Endothelial cell of umbilical vein (primary cell): ENCODE measurements at regions not wholly inside any gene's neighbourhood (a gene's known extent, or its start where the extent isn't known, plus 50 kb on each side); places are given as distances from the start of the nearest gene placed in this dataset.

Experiments used
- BruUV-seq: library from RNA; stranded (reverse); fragments of 400-500 nt; replicated peaks from 2 replicates; lab custom pipeline; 2021; lab: Mats Ljungman, UMichigan
- CTCF ChIA-PET: fragments of 300-600, 350-600 bp; sonication (Branson Sonifier 250); formaldehyde crosslinking; loops from one replicate; lab custom pipeline; 2021; ENCODE audit warnings: antibody characterized with exemption, inconsistent platforms; lab: Charles Lee
- POLR2A ChIA-PET: fragments of 300-600, 350-600 bp; sonication (Branson Sonifier 250); formaldehyde crosslinking; loops from one replicate; lab custom pipeline; 2021; ENCODE audit warnings: antibody characterized with exemption, inconsistent platforms; lab: Charles Lee
- DNase-seq: peaks from one replicate; pipeline ENCODE4 v3.0.0-alpha.2; 2011; ENCODE audit warnings: low read depth, low spot score
- FAIRE-seq: peaks from 2 replicates; lab custom pipeline; 2011; peaks lifted over from hg19 to GRCh38; lab: Jason Lieb, UNC
- H2AFZ ChIP-seq: 2 replicates; pipeline ENCODE4 v1.6.0; 2012; ENCODE audit warnings: low read depth, low read length, control low read depth, inconsistent platforms
- H3K27ac ChIP-seq: 2 replicates; pipeline ENCODE4 v1.5.1; 2011; ENCODE audit warnings: low read depth, mild to moderate bottlenecking, control low read depth, low read length, moderate library complexity; ENCODE audit not compliant: insufficient read depth
- H3K27me3 ChIP-seq, 2 experiments: 2 replicates each; pipeline versions ENCODE4 v1.6.0 to v1.6.1; 2011; ENCODE audit warnings: low read length in 2 of 2, mixed read lengths in 1 of 2; ENCODE audit not compliant: control insufficient read depth in 2 of 2, insufficient read depth in 2 of 2
- H3K36me3 ChIP-seq, 2 experiments: 2 replicates in 1 of 2; 3 replicates in 1 of 2; pipeline ENCODE4 v1.5.1; 2011; ENCODE audit warnings: low read length in 2 of 2, mild to moderate bottlenecking in 1 of 2, moderate library complexity in 1 of 2; ENCODE audit not compliant: control insufficient read depth in 2 of 2, insufficient read depth in 2 of 2; ENCODE audit errors: extremely low read depth in 1 of 2
- H3K4me1 ChIP-seq: 3 replicates; pipeline ENCODE4 v1.5.1; 2011; ENCODE audit warnings: mild to moderate bottlenecking, low read length; ENCODE audit not compliant: control insufficient read depth, insufficient read depth; ENCODE audit errors: extremely low read depth
- H3K4me2 ChIP-seq: 2 replicates; pipeline ENCODE4 v1.6.1; 2011; ENCODE audit warnings: low read length, control low read depth, mixed read lengths; ENCODE audit not compliant: insufficient read depth
- H3K4me3 ChIP-seq, 3 experiments: fragments of 200-600 bp in 1 of 3; sonication (generic), shearing (Covaris generic) in 1 of 3; replicated peaks in 1 of 3; 2 replicates each; pipeline ENCODE4 v1.5.1; 2011 to 2016; ENCODE audit warnings: control low read depth in 3 of 3, low read length in 3 of 3, mild to moderate bottlenecking in 2 of 3, inconsistent platforms in 1 of 3, low read depth in 1 of 3, moderate library complexity in 1 of 3; ENCODE audit not compliant: insufficient read depth in 1 of 3
- H3K79me2 ChIP-seq: 2 replicates; pipeline ENCODE4 v1.6.0; 2012; ENCODE audit warnings: low read length, inconsistent platforms; ENCODE audit not compliant: control insufficient read depth, insufficient read depth
- H3K9ac ChIP-seq: replicated peaks from 2 replicates; pipeline ENCODE3; 2011; ENCODE audit warnings: low read length, control low read depth; ENCODE audit not compliant: insufficient read depth; ENCODE audit errors: extremely low read depth
- H3K9me1 ChIP-seq: replicated peaks from 3 replicates; pipeline ENCODE4 v1.6.0; 2011; ENCODE audit warnings: mild to moderate bottlenecking, low read length; ENCODE audit not compliant: control insufficient read depth, insufficient read depth; ENCODE audit errors: extremely low read depth
- H3K9me3 ChIP-seq: replicated peaks from 2 replicates; pipeline ENCODE4 v1.5.1; 2012; ENCODE audit warnings: low read length, inconsistent platforms; ENCODE audit not compliant: control insufficient read depth, insufficient read depth
- H4K20me1 ChIP-seq: replicated peaks from 2 replicates; pipeline ENCODE3; 2011; ENCODE audit warnings: mild to moderate bottlenecking, low read length; ENCODE audit not compliant: control insufficient read depth, insufficient read depth; ENCODE audit errors: extremely low read depth
- EZH2 ChIP-seq: IDR thresholded peaks from 2 replicates; pipeline ENCODE4 v1.6.1; 2012; ENCODE audit warnings: borderline replicate concordance, low read depth, mild to moderate bottlenecking, moderate library complexity, low read length, inconsistent platforms; ENCODE audit not compliant: severe bottlenecking
- FOS ChIP-seq: IDR thresholded peaks from 2 replicates; pipeline ENCODE4 v1.6.1; 2011; ENCODE audit warnings: mild to moderate bottlenecking, low read length, moderate library complexity, borderline replicate concordance; ENCODE audit not compliant: insufficient read depth
- GATA2 ChIP-seq: IDR thresholded peaks from 2 replicates; pipeline ENCODE4 v1.7.0; 2011; ENCODE audit warnings: low read depth, mild to moderate bottlenecking, moderate library complexity, mixed read lengths, low read length; ENCODE audit not compliant: insufficient read length, insufficient read depth
- JUN ChIP-seq: IDR thresholded peaks from 2 replicates; pipeline ENCODE4 v1.6.1; 2011; ENCODE audit warnings: borderline replicate concordance, low read depth; ENCODE audit not compliant: insufficient read length, insufficient read depth
- MYC ChIP-seq: IDR thresholded peaks from one replicate; pipeline ENCODE4 v1.6.1; 2011; ENCODE audit warnings: mild to moderate bottlenecking, low read depth, low read length
- POLR2A ChIP-seq: IDR thresholded peaks from 2 replicates; pipeline ENCODE4 v1.6.1; 2012; ENCODE audit warnings: low read depth, mild to moderate bottlenecking, control low read depth, low read length
- POLR2AphosphoS5 ChIP-seq: IDR thresholded peaks from 2 replicates; pipeline ENCODE4 v1.6.1; 2012; ENCODE audit warnings: low read depth, mild to moderate bottlenecking, control low read depth, low read length, moderate library complexity; ENCODE audit not compliant: insufficient read depth
- dilution Hi-C: fragments of 300-500 bp; cut with MboI; formaldehyde crosslinking; loops from one replicate; pipeline ENCODE4 v1.15.0; 2019; ENCODE audit warnings: low sequenced_read_pairs; ENCODE audit not compliant: extremely low pct_ligation_motif_present
- intact Hi-C: fragments of 100-400 bp; cut with micrococcal nuclease; formaldehyde crosslinking; loops from one replicate; pipeline ENCODE4 v1.10.0; 2022
- TF ChIP-seq, protein P1 (sequence below), 2 donors: IDR thresholded peaks; 1 replicate in 1 of 2; 2 replicates in 1 of 2; pipeline ENCODE4 v1.5.1; 2011; ENCODE audit warnings: low read length in 2 of 2, mild to moderate bottlenecking in 2 of 2, moderate library complexity in 2 of 2, control low read depth in 1 of 2, inconsistent platforms in 1 of 2, low read depth in 1 of 2; ENCODE audit not compliant: insufficient read depth in 1 of 2; ENCODE audit errors: extremely low read depth in 1 of 2
- TF ChIP-seq, protein P2 (sequence below): IDR thresholded peaks from 2 replicates; pipeline ENCODE4 v1.6.1; 2011; ENCODE audit not compliant: insufficient read depth, insufficient read length

DNA sequence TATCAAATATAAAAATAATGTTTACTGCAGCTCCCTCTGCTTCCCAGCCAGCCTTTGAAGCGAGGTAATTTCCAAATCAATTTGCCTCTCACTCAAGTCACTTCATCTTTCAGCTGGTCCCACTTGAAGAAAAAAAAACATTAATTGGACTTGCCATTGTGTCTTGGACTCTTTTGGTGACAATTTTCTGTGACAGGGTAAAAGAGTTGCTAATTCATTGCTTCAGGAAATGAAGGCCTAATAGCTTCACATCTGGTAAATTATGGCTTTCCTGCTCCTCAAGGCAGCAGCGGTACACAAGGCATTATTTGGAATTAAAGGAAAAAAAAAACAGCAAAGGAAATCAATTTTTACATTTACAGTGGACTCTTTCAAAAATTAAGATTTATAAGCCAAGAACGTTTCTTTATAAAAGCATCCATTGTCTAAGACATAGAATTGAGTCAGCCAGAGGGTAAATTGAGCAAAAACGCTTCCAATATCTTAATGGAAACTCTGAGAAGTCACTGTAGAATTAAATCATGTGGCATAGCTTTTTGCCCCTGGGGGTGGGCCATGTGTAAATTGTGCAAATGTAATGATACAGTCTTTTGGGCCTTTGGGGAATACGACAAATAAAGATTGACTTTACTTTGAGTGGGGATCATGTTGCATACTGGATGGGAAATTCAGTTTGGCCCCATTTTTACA lies 102.5 kb downstream of the LYPLAL1 start:
- intact Hi-C loops = loop anchor here (10.0 kb wide), 1 partner anchor 571 kb away; no protein-coding TSS in a partner anchor

More for the DNA sequence above, 102.5 kb downstream of the LYPLAL1 start:
- H3K27me3 ChIP-seq = no peaks in the 10 kb centered on the region
- no peak overlapping the region for H3K4me2 ChIP-seq
- no peaks in the 10 kb centered on the region for H3K36me3 ChIP-seq
- no peak overlapping the region for H3K4me3 ChIP-seq
- POLR2A ChIA-PET = no interaction called here
- no peak overlapping the region for H3K9ac ChIP-seq
- H4K20me1 ChIP-seq = no peaks in the 10 kb centered on the region
- no peak overlapping the region for H3K27ac ChIP-seq
- dilution Hi-C loops = no loop called here
- H3K9me1 ChIP-seq = no peaks in the 10 kb centered on the region
- CTCF ChIA-PET = interaction anchor here (1.0 kb wide), 1 partner anchor 976 kb away, joined by 3 read pairs; no protein-coding TSS in a partner anchor
- H3K79me2 ChIP-seq = no peaks in the 10 kb centered on the region
- FAIRE-seq (no peak), DNase-seq (no peak)
- H3K4me1 ChIP-seq = peaks cover 37% of the 10 kb centered on the region
- no peak overlapping the region for H2AFZ ChIP-seq
- no peaks in the 10 kb centered on the region for H3K9me3 ChIP-seq
- TF ChIP-seq POLR2A (no peak), EZH2 (no peak), MYC (no peak), POLR2AphosphoS5 (no peak), FOS (no peak), JUN (no peak), GATA2 (no peak)
- TF ChIP-seq, protein P1, sequence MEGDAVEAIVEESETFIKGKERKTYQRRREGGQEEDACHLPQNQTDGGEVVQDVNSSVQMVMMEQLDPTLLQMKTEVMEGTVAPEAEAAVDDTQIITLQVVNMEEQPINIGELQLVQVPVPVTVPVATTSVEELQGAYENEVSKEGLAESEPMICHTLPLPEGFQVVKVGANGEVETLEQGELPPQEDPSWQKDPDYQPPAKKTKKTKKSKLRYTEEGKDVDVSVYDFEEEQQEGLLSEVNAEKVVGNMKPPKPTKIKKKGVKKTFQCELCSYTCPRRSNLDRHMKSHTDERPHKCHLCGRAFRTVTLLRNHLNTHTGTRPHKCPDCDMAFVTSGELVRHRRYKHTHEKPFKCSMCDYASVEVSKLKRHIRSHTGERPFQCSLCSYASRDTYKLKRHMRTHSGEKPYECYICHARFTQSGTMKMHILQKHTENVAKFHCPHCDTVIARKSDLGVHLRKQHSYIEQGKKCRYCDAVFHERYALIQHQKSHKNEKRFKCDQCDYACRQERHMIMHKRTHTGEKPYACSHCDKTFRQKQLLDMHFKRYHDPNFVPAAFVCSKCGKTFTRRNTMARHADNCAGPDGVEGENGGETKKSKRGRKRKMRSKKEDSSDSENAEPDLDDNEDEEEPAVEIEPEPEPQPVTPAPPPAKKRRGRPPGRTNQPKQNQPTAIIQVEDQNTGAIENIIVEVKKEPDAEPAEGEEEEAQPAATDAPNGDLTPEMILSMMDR (IDR thresholded peaks at IDR 0.05; ENCODE audit: extremely low read depth in 1 of 2, insufficient read depth in 1 of 2, low read depth in 1 of 2, low read length in 2 of 2) = no peak
- TF ChIP-seq, protein P2, sequence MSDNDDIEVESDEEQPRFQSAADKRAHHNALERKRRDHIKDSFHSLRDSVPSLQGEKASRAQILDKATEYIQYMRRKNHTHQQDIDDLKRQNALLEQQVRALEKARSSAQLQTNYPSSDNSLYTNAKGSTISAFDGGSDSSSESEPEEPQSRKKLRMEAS = no peak
- BruUV-seq = no TSS peak
